MM.1S (cell line): ENCODE measurements at regions not wholly inside any gene's neighbourhood (a gene's known extent, or its start where the extent isn't known, plus 50 kb on each side); places are given as distances from the start of the nearest gene placed in this dataset.

ENCODE experiments used
- DNase-seq: peaks from one replicate; pipeline ENCODE4 v3.0.0-alpha.2; 2015
- H2AFZ ChIP-seq: fragments of 300-600 bp; sonication (generic); 2 replicates; pipeline ENCODE4 v1.6.0; 2016; ENCODE audit warnings: antibody characterized with exemption, low read length
- H3F3A ChIP-seq: fragments of 300-600 bp; sonication (generic); 2 replicates; pipeline ENCODE4 v1.6.1; 2016; ENCODE audit warnings: mild to moderate bottlenecking, antibody characterized with exemption, low read length, moderate library complexity, mixed read lengths; ENCODE audit not compliant: insufficient read depth
- H3K27ac ChIP-seq: fragments of 300-600 bp; sonication (generic); 2 replicates; pipeline ENCODE4 v1.5.1; 2016; ENCODE audit warnings: mild to moderate bottlenecking, low read length
- H3K27me3 ChIP-seq: fragments of 300-600 bp; sonication (generic); replicated peaks from 2 replicates; pipeline ENCODE4 v1.6.0; 2016; ENCODE audit warnings: low read length; ENCODE audit not compliant: insufficient read depth
- H3K36me3 ChIP-seq: fragments of 300-600 bp; sonication (generic); replicated peaks from 2 replicates; pipeline ENCODE4 v1.6.1; 2016; ENCODE audit warnings: mild to moderate bottlenecking, low read length, mixed read lengths; ENCODE audit not compliant: insufficient read depth
- H3K4me1 ChIP-seq: fragments of 300-600 bp; sonication (generic); 2 replicates; pipeline ENCODE4 v1.6.1; 2016; ENCODE audit warnings: low read length, mixed read lengths
- H3K4me2 ChIP-seq: fragments of 300-600 bp; sonication (generic); 2 replicates; pipeline ENCODE4 v1.6.0; 2016; ENCODE audit warnings: low read depth, low read length
- H3K4me3 ChIP-seq: fragments of 300-600 bp; sonication (generic); 2 replicates; pipeline ENCODE4 v1.5.1; 2016; ENCODE audit warnings: low read length, mixed read lengths
- H3K79me2 ChIP-seq: fragments of 300-600 bp; sonication (generic); 2 replicates; pipeline ENCODE4 v1.6.1; 2016; ENCODE audit warnings: mixed run types, low read length, mixed read lengths
- H3K9ac ChIP-seq: fragments of 300-600 bp; sonication (generic); 2 replicates; pipeline ENCODE4 v1.6.1; 2016; ENCODE audit warnings: low read length, mixed read lengths
- H3K9me2 ChIP-seq: fragments of 300-600 bp; sonication (generic); replicated peaks from 2 replicates; pipeline ENCODE4 v1.6.1; 2016; ENCODE audit warnings: mild to moderate bottlenecking, low read length, mixed read lengths; ENCODE audit not compliant: insufficient read depth
- H3K9me3 ChIP-seq: fragments of 300-600 bp; sonication (generic); replicated peaks from 2 replicates; pipeline ENCODE4 v1.6.1; 2016; ENCODE audit warnings: mild to moderate bottlenecking, low read length, mixed read lengths; ENCODE audit not compliant: insufficient read depth
- H4K20me1 ChIP-seq: fragments of 300-600 bp; sonication (generic); 2 replicates; pipeline ENCODE4 v1.6.1; 2016; ENCODE audit warnings: mild to moderate bottlenecking, low read length, moderate library complexity, mixed read lengths; ENCODE audit not compliant: insufficient read depth
- EZH2 ChIP-seq: fragments of 300-600 bp; sonication (generic); optimal IDR thresholded peaks from 2 replicates; pipeline ENCODE3; 2017; ENCODE audit warnings: low read depth, mild to moderate bottlenecking, antibody characterized with exemption, low read length, mixed read lengths
- EZH2phosphoT487 ChIP-seq: fragments of 300-600 bp; sonication (generic); IDR thresholded peaks from 2 replicates; pipeline ENCODE4 v1.6.1; 2018; ENCODE audit warnings: antibody characterized with exemption, low read length
- TF ChIP-seq, protein P1 (sequence below): fragments of 300-600 bp; sonication (generic); IDR thresholded peaks from 2 replicates; pipeline ENCODE4 v1.5.1; 2016; ENCODE audit warnings: antibody characterized with exemption, low read length, mixed read lengths

DNA sequence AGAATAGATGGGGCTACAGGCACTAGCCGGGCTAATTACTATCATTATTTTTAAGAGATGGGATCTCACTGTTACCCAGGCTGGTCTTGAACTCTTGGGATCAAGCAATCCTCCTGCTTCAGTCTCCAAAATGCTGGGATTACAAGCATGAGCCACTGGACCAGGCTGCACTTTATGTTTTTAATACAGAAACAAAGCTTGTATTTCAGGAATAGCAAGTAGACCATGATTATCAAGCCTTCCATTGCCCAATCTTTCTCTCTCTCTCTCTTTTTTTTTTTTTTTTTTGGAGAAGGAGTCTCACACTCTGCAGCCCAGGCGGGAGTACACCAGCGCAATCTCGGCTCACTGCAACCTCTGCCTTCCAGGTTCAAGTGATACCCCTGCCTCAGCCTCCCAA, 75.4 kb downstream of the MDH2 start:
- Histone ChIP-seq H3K27ac (no peak overlapping the region), H3K79me2 (no peaks in the 10 kb centered on the region), H3K9ac (no peak overlapping the region), H2AFZ (no peak overlapping the region), H3K36me3 (no peaks in the 10 kb centered on the region), H3K4me1 (no peaks in the 10 kb centered on the region), H3K4me3 (no peak overlapping the region), H3K27me3 (no peaks in the 10 kb centered on the region), H3K9me2 (no peaks in the 10 kb centered on the region), H3K4me2 (no peak overlapping the region), H4K20me1 (no peaks in the 10 kb centered on the region), H3F3A (no peaks in the 10 kb centered on the region), H3K9me3 (no peaks in the 10 kb centered on the region)
- no peak for TF ChIP-seq EZH2phosphoT487
- DNase-seq = no peak

DNA sequence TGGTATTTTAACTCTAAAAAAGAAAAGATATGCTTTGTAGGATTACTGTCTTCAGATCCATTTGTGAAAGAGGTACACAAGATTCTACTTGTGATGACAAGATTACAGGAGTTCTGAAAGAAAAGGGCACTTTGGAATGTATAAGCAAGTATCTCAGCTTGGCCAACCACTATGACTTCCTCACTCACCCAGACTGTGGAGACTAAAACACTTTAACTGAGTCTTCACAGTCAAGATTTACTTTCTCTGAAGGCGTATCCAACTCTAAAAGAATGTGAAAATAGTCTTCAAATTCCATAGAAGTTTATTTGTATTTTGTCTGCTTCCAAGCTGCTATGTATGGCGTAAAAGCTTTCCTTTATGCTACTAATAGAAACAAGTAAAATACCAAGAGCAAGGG, 76.1 kb upstream of the SRRM3 start:
- Histone ChIP-seq H3K27ac (no peak overlapping the region), H3K4me1 (no peaks in the 10 kb centered on the region), H3K9me3 (no peaks in the 10 kb centered on the region), H2AFZ (no peak overlapping the region), H3K36me3 (no peaks in the 10 kb centered on the region), H3K4me2 (no peak overlapping the region), H3K9ac (no peak overlapping the region), H3K4me3 (no peak overlapping the region), H3F3A (no peaks in the 10 kb centered on the region), H3K27me3 (no peaks in the 10 kb centered on the region), H4K20me1 (no peaks in the 10 kb centered on the region), H3K9me2 (no peaks in the 10 kb centered on the region), H3K79me2 (no peaks in the 10 kb centered on the region)
- TF ChIP-seq EZH2phosphoT487 (no peak), EZH2 (no peak)
- TF ChIP-seq, protein P1, sequence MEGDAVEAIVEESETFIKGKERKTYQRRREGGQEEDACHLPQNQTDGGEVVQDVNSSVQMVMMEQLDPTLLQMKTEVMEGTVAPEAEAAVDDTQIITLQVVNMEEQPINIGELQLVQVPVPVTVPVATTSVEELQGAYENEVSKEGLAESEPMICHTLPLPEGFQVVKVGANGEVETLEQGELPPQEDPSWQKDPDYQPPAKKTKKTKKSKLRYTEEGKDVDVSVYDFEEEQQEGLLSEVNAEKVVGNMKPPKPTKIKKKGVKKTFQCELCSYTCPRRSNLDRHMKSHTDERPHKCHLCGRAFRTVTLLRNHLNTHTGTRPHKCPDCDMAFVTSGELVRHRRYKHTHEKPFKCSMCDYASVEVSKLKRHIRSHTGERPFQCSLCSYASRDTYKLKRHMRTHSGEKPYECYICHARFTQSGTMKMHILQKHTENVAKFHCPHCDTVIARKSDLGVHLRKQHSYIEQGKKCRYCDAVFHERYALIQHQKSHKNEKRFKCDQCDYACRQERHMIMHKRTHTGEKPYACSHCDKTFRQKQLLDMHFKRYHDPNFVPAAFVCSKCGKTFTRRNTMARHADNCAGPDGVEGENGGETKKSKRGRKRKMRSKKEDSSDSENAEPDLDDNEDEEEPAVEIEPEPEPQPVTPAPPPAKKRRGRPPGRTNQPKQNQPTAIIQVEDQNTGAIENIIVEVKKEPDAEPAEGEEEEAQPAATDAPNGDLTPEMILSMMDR = no peak
- DNase-seq = no peak

DNA sequence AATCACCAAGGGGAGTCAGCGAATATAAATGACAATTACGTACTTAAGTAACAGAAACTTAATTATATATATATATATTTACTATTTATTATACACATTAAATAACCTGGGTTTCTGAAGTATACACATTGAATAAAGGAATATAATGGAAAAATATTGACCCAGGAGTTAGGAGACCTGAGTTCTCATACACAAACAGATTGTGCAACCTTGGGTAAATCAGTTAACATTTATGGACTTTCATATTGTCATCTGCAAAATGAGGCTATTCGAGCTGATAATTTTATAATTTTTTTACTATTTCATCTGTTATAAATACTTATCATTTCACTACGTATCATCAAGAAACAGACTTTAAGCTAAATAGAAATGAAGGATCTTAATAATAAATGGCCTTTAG, 75.1 kb upstream of the SRRM3 start:
- TF ChIP-seq, protein P1 = no peak
- TF ChIP-seq EZH2 (no peak), EZH2phosphoT487 (no peak)
- Histone ChIP-seq H3K4me3 (no peak overlapping the region), H4K20me1 (no peaks in the 10 kb centered on the region), H3K9ac (no peak overlapping the region), H2AFZ (no peak overlapping the region), H3K9me3 (no peaks in the 10 kb centered on the region), H3K36me3 (no peaks in the 10 kb centered on the region), H3K4me2 (no peak overlapping the region), H3F3A (no peaks in the 10 kb centered on the region), H3K27ac (no peak overlapping the region), H3K27me3 (no peaks in the 10 kb centered on the region), H3K9me2 (no peaks in the 10 kb centered on the region), H3K4me1 (no peaks in the 10 kb centered on the region), H3K79me2 (no peaks in the 10 kb centered on the region)
- DNase-seq = no peak

DNA sequence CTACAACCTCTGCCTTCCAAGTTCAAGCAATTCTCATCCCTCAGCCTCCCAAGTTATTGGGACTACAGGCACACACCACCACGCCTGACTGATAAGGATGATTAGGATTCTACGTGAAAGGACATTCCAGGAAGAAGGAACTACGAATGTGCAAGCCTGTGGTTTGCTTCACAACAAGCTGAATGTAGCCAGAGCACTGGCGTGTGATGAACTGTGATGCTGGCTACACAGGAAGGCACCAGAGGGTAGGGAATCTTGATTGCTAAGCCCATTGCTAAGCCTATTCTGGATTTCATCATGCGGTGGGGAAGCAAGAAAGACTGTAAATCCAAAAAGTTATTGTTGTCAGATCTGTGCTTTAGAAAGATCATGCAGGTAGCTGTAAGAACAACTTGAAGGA, 72.3 kb upstream of the SRRM3 start:
- no peaks in the 10 kb centered on the region for H3K79me2 ChIP-seq
- H3F3A ChIP-seq = no peaks in the 10 kb centered on the region
- H3K27me3 ChIP-seq = no peaks in the 10 kb centered on the region
- H3K4me2 ChIP-seq = no peak overlapping the region
- no peaks in the 10 kb centered on the region for H3K36me3 ChIP-seq
- no peak overlapping the region for H3K27ac ChIP-seq
- H3K9me2 ChIP-seq = no peaks in the 10 kb centered on the region
- no peak overlapping the region for H2AFZ ChIP-seq
- no peaks in the 10 kb centered on the region for H4K20me1 ChIP-seq
- H3K9me3 ChIP-seq = no peaks in the 10 kb centered on the region
- TF ChIP-seq, protein P1 = no peak
- TF ChIP-seq EZH2 (no peak), EZH2phosphoT487 (no peak)
- H3K9ac ChIP-seq = no peak overlapping the region
- H3K4me3 ChIP-seq = no peak overlapping the region
- DNase-seq = no peak
- no peaks in the 10 kb centered on the region for H3K4me1 ChIP-seq
